HepG2 (cell line): ENCODE measurements at regions not wholly inside any gene's neighbourhood (a gene's known extent, or its start where the extent isn't known, plus 50 kb on each side); places are given as distances from the start of the nearest gene placed in this dataset.

Experiments used
- ATAC-seq: fragments of 200-7000 bp; cut with Tn5 transposase; 3 replicates; pipeline ENCODE4 v1.9.1; 2020; ENCODE audit warnings: mild to moderate bottlenecking, moderate library complexity
- BruUV-seq: library from RNA; stranded (reverse); fragments of 400-500 nt; replicated peaks from 2 replicates; lab custom pipeline; 2021; lab: Mats Ljungman, UMichigan
- CTCF ChIA-PET: fragments of 300-600 bp; formaldehyde crosslinking; extraction: SDS; loops from one replicate; lab custom pipeline; 2021; ENCODE audit warnings: low total read pairs, inconsistent platforms, low intra/inter-chr PET ratio; lab: Yijun Ruan, JAX
- POLR2A ChIA-PET: fragments of 350-600 bp; sonication (Branson Sonifier 250); formaldehyde crosslinking; loops from one replicate; lab custom pipeline; 2020; ENCODE audit warnings: antibody characterized with exemption, inconsistent platforms; lab: Yijun Ruan, JAX
- DNase-seq: peaks from one replicate; pipeline ENCODE4 v3.0.0-alpha.2; 2015; ENCODE audit warnings: low spot score
- FAIRE-seq: peaks from 3 replicates; lab custom pipeline; 2011; peaks lifted over from hg19 to GRCh38; lab: Jason Lieb, UNC
- H2AFZ ChIP-seq: one replicate; pipeline ENCODE4 v1.6.1; 2011; ENCODE audit warnings: low read length, inconsistent platforms
- H3K27ac ChIP-seq: fragments of 300-600 bp; 3 replicates; pipeline ENCODE4 v1.8.0; 2011; ENCODE audit warnings: mixed run types, mild to moderate bottlenecking, mixed read lengths, low read length, inconsistent platforms; ENCODE audit not compliant: insufficient read depth; ENCODE audit errors: extremely low read length
- H3K27me3 ChIP-seq, 2 experiments: fragments of 200-600 bp in 1 of 2; 2 replicates in 1 of 2; 3 replicates in 1 of 2; pipeline versions ENCODE4 v1.6.0 to v1.8.0; 2011; ENCODE audit warnings: low read length in 2 of 2, mild to moderate bottlenecking in 2 of 2, moderate library complexity in 2 of 2, inconsistent platforms in 1 of 2; ENCODE audit not compliant: insufficient read depth in 2 of 2, control insufficient read depth in 1 of 2
- H3K36me3 ChIP-seq, 2 experiments: fragments of 200-600 bp in 1 of 2; replicated peaks in 1 of 2; 2 replicates in 1 of 2; 3 replicates in 1 of 2; pipeline versions ENCODE4 v1.5.1 to v1.8.0; 2011; ENCODE audit warnings: low read length in 2 of 2, inconsistent platforms in 1 of 2; ENCODE audit not compliant: insufficient read depth in 2 of 2, control insufficient read depth in 1 of 2
- H3K4me1 ChIP-seq: 2 replicates; pipeline ENCODE4 v1.5.1; 2012; ENCODE audit warnings: low read length, inconsistent platforms; ENCODE audit not compliant: insufficient read depth
- H3K4me2 ChIP-seq: 2 replicates; pipeline ENCODE4 v1.6.0; 2011; ENCODE audit warnings: low read depth, low read length, inconsistent platforms
- H3K4me3 ChIP-seq, 3 experiments: fragments of 200-600 bp in 1 of 3; sonication (generic), shearing (Covaris generic) in 1 of 3; replicated peaks in 1 of 3; 2 replicates each; pipeline ENCODE4 v1.5.1; 2011 to 2016; ENCODE audit warnings: low read length in 3 of 3, inconsistent platforms in 2 of 3, low read depth in 2 of 3, mild to moderate bottlenecking in 2 of 3, control low read depth in 1 of 3, mixed read lengths in 1 of 3; ENCODE audit not compliant: insufficient read depth in 1 of 3
- H3K79me2 ChIP-seq: one replicate; pipeline ENCODE4 v1.6.1; 2011; ENCODE audit warnings: low read length, inconsistent platforms; ENCODE audit not compliant: insufficient read depth
- H3K9ac ChIP-seq: 2 replicates; pipeline ENCODE4 v1.6.0; 2011; ENCODE audit warnings: mild to moderate bottlenecking, low read depth, low read length, inconsistent platforms; ENCODE audit not compliant: insufficient read depth
- H3K9me3 ChIP-seq: 2 replicates; pipeline ENCODE4 v1.5.1; 2012; ENCODE audit warnings: mild to moderate bottlenecking, low read length
- H4K20me1 ChIP-seq: 2 replicates; pipeline ENCODE4 v1.6.0; 2011; ENCODE audit warnings: inconsistent platforms, mild to moderate bottlenecking, low read length, moderate library complexity; ENCODE audit not compliant: insufficient read depth
- ELF1 ChIP-seq: sonication (generic); formaldehyde crosslinking; IDR thresholded peaks from 2 replicates; pipeline ENCODE4 v1.4.0; 2020; ENCODE audit warnings: missing genetic modification reagents
- KAT7 ChIP-seq: IDR thresholded peaks from 2 replicates; pipeline ENCODE4 v1.6.1; 2018; ENCODE audit warnings: borderline replicate concordance, missing compliant biosample characterization
- KLF13 ChIP-seq: sonication (generic); formaldehyde crosslinking; IDR thresholded peaks from 2 replicates; pipeline ENCODE4 v1.4.0; 2020; ENCODE audit warnings: mild to moderate bottlenecking, missing genetic modification reagents
- RNF2 ChIP-seq: fragments of 450-650 bp; conservative IDR thresholded peaks from 2 replicates; pipeline ENCODE4 v1.6.1; 2016; ENCODE audit warnings: low read depth
- RXRB ChIP-seq: IDR thresholded peaks from 2 replicates; pipeline ENCODE4 v1.6.1; 2016; ENCODE audit warnings: borderline replicate concordance, missing genetic modification reagents, missing compliant biosample characterization
- TSC22D2 ChIP-seq: sonication (generic); formaldehyde crosslinking; IDR thresholded peaks from 2 replicates; pipeline ENCODE4 v1.5.1; 2020; ENCODE audit warnings: missing genetic modification reagents, mild to moderate bottlenecking, borderline replicate concordance
- ZBTB7A ChIP-seq: sonication (generic); formaldehyde crosslinking; IDR thresholded peaks from 2 replicates; pipeline ENCODE4 v1.8.0; 2022; ENCODE audit warnings: mild to moderate bottlenecking, missing genetic modification reagents
- ZNF20 ChIP-seq: sonication (generic); formaldehyde crosslinking; IDR thresholded peaks from 2 replicates; pipeline ENCODE4 v1.4.0; 2020; ENCODE audit warnings: mild to moderate bottlenecking, moderate library complexity, missing genetic modification reagents
- ZNF574 ChIP-seq: sonication (generic); formaldehyde crosslinking; IDR thresholded peaks from 2 replicates; pipeline ENCODE4 v1.4.0; 2020; ENCODE audit warnings: missing genetic modification reagents
- ZNF703 ChIP-seq: sonication (generic); formaldehyde crosslinking; IDR thresholded peaks from 2 replicates; pipeline ENCODE4 v1.5.1; 2020; ENCODE audit warnings: missing genetic modification reagents, mild to moderate bottlenecking, moderate library complexity, borderline replicate concordance
- WGBS: methylation state at CpG from one replicate; pipeline ENCODE4 v1.1.6; 2017; ENCODE audit warnings: low lambda C conversion rate; 5-methylcytosine and 5-hydroxymethylcytosine counted together
- in situ Hi-C: cut with HindIII; loops from 2 replicates; pipeline ENCODE4 v1.10.0; 2017; ENCODE audit warnings: low pct_unique_long_range_greater_than_20kb; ENCODE audit not compliant: extremely low pct_ligation_motif_present
- intact Hi-C: fragments of 100-400 bp; cut with micrococcal nuclease; formaldehyde crosslinking; loops from one replicate; pipeline ENCODE4 v1.10.0; 2022; ENCODE audit not compliant: unreplicated experiment
- TF ChIP-seq, protein P1 (sequence below): sonication (generic); formaldehyde crosslinking; IDR thresholded peaks from 2 replicates; pipeline ENCODE4 v1.5.1; 2020; ENCODE audit warnings: mild to moderate bottlenecking, missing genetic modification reagents

DNA sequence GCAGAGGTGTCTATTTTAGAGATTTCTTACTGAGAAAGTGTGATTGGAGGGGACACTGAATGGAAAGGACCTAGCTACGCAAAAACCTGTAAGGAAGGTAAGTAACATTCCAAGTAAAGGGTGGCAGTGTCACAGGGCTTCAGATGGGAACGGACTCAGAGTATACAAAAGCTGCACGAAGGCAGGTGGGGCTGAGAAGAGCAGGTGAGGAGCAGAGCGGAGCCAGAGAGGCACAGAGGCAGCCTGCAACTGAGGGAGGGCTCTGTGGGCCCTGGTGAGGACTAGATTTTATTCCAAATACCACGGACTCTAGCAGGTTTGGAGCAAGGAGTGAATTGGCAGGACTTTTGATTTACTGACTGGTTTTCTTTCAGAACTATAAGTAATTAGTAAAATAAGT lies 331.3 kb upstream of the PKDCC start:
- Histone ChIP-seq H3K36me3 (no peaks in the 10 kb centered on the region), H3K4me1 (no peaks in the 10 kb centered on the region), H3K4me3 (no peak overlapping the region), H3K9ac (no peak overlapping the region), H4K20me1 (no peaks in the 10 kb centered on the region), H2AFZ (no peak overlapping the region), H3K9me3 (no peaks in the 10 kb centered on the region), H3K27me3 (0 out of 5 replicates have a peak, but pooled peaks cover 0 to 2% of the 10 kb centered on the region in 2 experiments), H3K79me2 (no peaks in the 10 kb centered on the region), H3K4me2 (0 out of 2 replicates have a peak overlapping the region, but pooled peaks have one; percentile 69), H3K27ac (no peak overlapping the region)
- in situ Hi-C loops, result no loop called here
- no TSS peak for BruUV-seq
- peak; percentile 55 for ATAC-seq
- POLR2A ChIA-PET, result no interaction called here
- no peak for FAIRE-seq
- TF ChIP-seq RNF2, result no peak
- TF ChIP-seq ELF1 (CRISPR knock-in tag), result no peak
- TF ChIP-seq ZNF703 (CRISPR knock-in tag), result no peak
- no peak for TF ChIP-seq KLF13
- no peak for TF ChIP-seq ZNF20
- DNase-seq, result no peak
- CTCF ChIA-PET, result no interaction called here
- WGBS, result 25% methylated on average over 5 of the region's 5 CpGs
- intact Hi-C loops, result no loop called here

- DNase-seq, result no peak
- no peak for ATAC-seq
- intact Hi-C loops, result no loop called here
- in situ Hi-C loops, result no loop called here
- ChIA-PET CTCF (no interaction called here), POLR2A (no interaction called here)
- BruUV-seq, result no TSS peak
- H3K27ac ChIP-seq, result no peak overlapping the region
- H3K36me3 ChIP-seq, result no peaks in the 10 kb centered on the region
- no peak for FAIRE-seq
- H3K4me3 ChIP-seq, result no peak overlapping the region
- H3K27me3 ChIP-seq, result 0 out of 5 replicates have a peak, but pooled peaks cover 0 to 2% of the 10 kb centered on the region in 2 experiments
- H3K9ac ChIP-seq, result no peak overlapping the region
- no peaks in the 10 kb centered on the region for H4K20me1 ChIP-seq
- H3K79me2 ChIP-seq, result no peaks in the 10 kb centered on the region
- H3K4me1 ChIP-seq, result peaks cover 3% of the 10 kb centered on the region; the same call in 1 of the 2 replicates
- WGBS, result 25% methylated on average over 1 of the region's 1 CpG
- H3K4me2 ChIP-seq, result no peak overlapping the region
- no peak overlapping the region for H2AFZ ChIP-seq
- H3K9me3 ChIP-seq, result no peaks in the 10 kb centered on the region
- no peak for TF ChIP-seq TSC22D2
- TF ChIP-seq KAT7 (CRISPR knock-in tag), result no peak
- TF ChIP-seq RXRB (CRISPR knock-in tag), result no peak
- no peak for TF ChIP-seq ZBTB7A (CRISPR knock-in tag)
- TF ChIP-seq, protein P1, sequence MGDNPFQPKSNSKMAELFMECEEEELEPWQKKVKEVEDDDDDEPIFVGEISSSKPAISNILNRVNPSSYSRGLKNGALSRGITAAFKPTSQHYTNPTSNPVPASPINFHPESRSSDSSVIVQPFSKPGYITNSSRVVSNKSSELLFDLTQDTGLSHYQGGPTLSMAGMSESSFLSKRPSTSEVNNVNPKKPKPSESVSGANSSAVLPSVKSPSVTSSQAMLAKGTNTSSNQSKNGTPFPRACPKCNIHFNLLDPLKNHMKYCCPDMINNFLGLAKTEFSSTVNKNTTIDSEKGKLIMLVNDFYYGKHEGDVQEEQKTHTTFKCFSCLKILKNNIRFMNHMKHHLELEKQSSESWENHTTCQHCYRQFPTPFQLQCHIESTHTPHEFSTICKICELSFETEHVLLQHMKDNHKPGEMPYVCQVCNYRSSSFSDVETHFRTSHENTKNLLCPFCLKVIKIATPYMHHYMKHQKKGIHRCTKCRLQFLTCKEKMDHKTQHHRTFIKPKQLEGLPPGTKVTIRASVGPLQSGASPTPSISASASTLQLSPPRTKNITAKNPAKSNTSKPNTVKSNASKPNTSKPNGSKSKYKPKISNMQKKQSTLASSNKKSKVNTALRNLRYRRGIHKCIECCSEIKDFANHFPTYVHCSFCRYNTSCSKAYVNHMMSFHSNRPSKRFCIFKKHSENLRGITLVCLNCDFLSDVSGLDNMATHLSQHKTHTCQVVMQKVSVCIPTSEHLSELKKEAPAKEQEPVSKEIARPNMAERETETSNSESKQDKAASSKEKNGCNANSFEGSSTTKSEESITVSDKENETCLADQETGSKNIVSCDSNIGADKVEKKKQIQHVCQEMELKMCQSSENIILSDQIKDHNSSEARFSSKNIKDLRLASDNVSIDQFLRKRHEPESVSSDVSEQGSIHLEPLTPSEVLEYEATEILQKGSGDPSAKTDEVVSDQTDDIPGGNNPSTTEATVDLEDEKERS, result no peak
- TF ChIP-seq ZNF574 (CRISPR knock-in tag), result no peak
These were observed 330.0 kb upstream of the PKDCC start for GRCh38 chr2:41717839-41718238.
